ENCODE measurements at regions not wholly inside any gene's neighbourhood (a gene's known extent, or its start where the extent isn't known, plus 50 kb on each side); places are given as distances from the start of the nearest gene placed in this dataset.

DNA sequence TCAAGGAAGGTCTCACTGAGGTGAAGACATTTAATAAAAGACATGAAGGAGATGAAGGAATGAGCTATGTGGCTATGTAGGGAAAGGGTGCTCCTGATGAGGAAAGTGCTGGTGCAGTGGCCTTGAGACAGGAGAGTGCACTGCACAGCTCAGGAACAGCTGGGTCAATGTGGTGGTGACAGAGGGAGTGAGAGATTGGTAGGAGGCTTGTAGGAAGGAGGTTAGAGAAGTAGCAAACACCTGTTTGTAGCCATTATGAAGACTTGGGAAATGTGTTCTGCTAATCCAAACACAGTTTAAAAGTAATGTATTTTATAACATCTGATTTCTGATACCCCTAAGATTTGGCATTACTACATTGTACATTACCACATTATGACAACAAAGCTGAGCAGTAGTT, 115.1 kb upstream of the MTAP start:
- H3K9me3 Mint-ChIP-seq, result no peaks in the 10 kb centered on the region
- no peaks in the 10 kb centered on the region for H3K36me3 Mint-ChIP-seq
- no peaks in the 10 kb centered on the region for H3K4me1 Mint-ChIP-seq (ENCODE audit: low read depth in 2 of 2)
- H3K27ac Mint-ChIP-seq, result no peak overlapping the region
- peaks cover 17 to 24% of the 10 kb centered on the region in 2 donors for H3K27me3 Mint-ChIP-seq
- no peak overlapping the region for H3K4me3 Mint-ChIP-seq
- ATAC-seq, result no peak
- no peak for DNase-seq (ENCODE audit: low spot score)

DNA sequence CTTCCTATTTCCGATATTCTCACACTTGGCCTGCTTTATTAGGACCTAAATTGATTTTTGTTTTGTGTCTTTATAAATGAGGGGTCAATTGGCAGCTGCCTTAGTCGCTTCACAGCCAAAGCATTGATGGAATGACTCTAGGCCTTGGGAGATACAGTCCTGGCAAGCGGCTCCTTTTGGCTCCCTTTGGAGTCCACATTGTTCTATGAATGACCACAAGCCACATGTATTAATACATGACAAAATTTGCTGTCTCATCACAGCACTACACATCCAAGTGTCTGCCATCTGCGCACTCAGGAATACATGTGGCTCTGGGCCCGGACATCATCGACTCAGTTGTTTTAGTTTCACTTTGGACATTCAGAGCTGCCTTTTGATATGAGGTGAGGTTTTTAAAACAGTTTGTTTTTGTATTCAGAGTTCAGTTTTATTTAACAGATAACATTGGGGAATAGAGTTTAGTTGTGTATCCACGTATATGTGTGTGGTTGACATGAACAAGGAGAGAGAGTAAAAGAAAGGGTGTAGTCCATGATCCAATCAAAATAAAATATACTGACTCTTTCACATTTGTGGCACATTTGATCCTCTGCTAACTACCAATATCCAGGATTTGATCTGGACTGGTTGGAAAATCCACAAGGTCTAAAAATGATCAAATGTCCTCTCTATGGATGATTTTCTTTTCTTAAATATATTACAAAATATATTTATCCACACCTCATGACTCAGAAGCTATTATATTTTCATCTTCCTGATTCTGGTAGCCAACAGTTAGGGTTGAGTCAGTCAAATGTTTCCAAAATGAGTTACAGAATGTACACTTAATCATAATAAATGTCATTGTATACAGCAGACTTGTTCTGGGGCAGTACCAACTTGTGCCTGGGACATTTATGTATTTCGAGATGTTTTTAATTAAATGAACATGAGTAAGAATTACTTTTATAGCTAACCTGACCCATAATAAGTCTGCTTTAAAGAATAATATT, 114.0 kb upstream of the MTAP start:
- H3K9me3 Mint-ChIP-seq, result no peaks in the 10 kb centered on the region
- no peaks in the 10 kb centered on the region for H3K4me1 Mint-ChIP-seq (ENCODE audit: low read depth in 2 of 2)
- no peak for ATAC-seq
- no peaks in the 10 kb centered on the region for H3K36me3 Mint-ChIP-seq
- peak overlapping the region; percentile 30 for H3K4me3 Mint-ChIP-seq
- H3K27me3 Mint-ChIP-seq, result peaks cover 21 to 26% of the 10 kb centered on the region in 2 donors
- DNase-seq (ENCODE audit: low spot score), result no peak
- peak overlapping the region in 1 of 2 donors; percentile 14 for H3K27ac Mint-ChIP-seq

DNA sequence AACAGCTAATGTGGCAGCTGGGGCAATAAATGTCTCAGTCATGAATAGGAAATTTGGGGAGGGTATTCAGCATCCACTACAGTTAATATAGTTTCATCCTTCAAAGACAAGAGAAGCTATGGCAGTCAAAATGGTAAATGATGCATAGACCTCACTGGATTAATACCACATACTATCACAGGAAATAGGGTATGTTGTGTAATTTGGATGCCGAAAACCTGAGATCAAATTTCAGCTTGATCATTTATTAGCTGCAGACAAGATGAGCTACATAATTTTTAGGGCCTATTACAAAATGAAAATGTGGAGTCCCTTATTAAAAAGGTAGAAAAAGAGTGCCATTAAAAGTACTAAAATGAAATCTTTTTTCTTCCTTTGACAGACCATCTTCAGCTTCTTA, 112.6 kb upstream of the MTAP start:
- no peaks in the 10 kb centered on the region for H3K4me1 Mint-ChIP-seq (ENCODE audit: low read depth in 2 of 2)
- ATAC-seq (no peak), DNase-seq (ENCODE audit: low spot score) (no peak)
- peaks cover 21 to 26% of the 10 kb centered on the region in 2 donors for H3K27me3 Mint-ChIP-seq
- H3K36me3 Mint-ChIP-seq, result no peaks in the 10 kb centered on the region
- no peak overlapping the region for H3K4me3 Mint-ChIP-seq
- no peaks in the 10 kb centered on the region for H3K9me3 Mint-ChIP-seq
- no peak overlapping the region for H3K27ac Mint-ChIP-seq

DNA sequence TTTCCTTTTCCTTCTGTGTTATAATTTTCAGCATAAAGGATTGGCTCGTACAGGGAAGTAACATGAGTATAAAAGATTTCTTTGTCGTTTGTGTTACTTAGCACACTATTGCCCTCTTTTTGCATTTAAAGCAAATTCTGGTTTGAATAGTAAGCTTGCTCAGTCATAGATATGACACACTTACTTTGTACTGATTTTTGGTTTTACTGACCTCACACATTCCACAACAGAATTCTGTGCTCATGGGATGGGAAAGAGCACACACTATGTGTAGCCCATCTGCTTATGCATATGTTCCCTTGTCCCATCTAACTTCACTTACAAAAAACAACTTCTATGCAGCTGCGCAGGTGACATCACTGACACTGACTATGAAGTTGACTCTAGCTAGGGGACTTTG, 111.9 kb upstream of the MTAP start:
- ATAC-seq, result no peak
- H3K9me3 Mint-ChIP-seq, result no peaks in the 10 kb centered on the region
- H3K4me3 Mint-ChIP-seq, result no peak overlapping the region
- H3K27ac Mint-ChIP-seq, result no peak overlapping the region
- peaks cover 21 to 26% of the 10 kb centered on the region in 2 donors for H3K27me3 Mint-ChIP-seq
- H3K4me1 Mint-ChIP-seq (ENCODE audit: low read depth in 2 of 2), result no peaks in the 10 kb centered on the region
- DNase-seq (ENCODE audit: low spot score), result no peak
- no peaks in the 10 kb centered on the region for H3K36me3 Mint-ChIP-seq

DNA sequence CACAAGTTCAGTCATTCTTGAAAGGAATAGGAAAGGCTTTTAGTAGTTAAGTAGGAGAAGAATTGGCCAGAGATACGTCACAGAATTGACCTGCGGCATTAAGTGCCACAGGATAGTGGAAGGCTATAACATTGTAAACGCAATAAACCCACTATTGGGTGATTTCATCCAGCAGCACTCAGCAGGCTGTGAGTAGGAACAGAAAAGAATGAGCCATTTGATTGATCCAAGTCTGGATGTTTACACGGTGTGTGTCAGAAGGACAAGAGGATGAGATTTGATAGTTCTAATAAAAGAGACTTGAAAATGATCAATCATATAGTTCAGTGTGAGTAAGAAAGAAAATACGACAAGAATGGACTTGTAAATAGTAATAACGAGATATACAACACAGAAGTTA, 110.0 kb upstream of the MTAP start:
- no peak overlapping the region for H3K27ac Mint-ChIP-seq
- no peaks in the 10 kb centered on the region for H3K9me3 Mint-ChIP-seq
- H3K4me1 Mint-ChIP-seq (ENCODE audit: low read depth in 2 of 2), result no peaks in the 10 kb centered on the region
- H3K36me3 Mint-ChIP-seq, result no peaks in the 10 kb centered on the region
- ATAC-seq (no peak), DNase-seq (ENCODE audit: low spot score) (no peak)
- H3K4me3 Mint-ChIP-seq, result no peak overlapping the region
- peaks cover 23 to 26% of the 10 kb centered on the region in 2 donors for H3K27me3 Mint-ChIP-seq

DNA sequence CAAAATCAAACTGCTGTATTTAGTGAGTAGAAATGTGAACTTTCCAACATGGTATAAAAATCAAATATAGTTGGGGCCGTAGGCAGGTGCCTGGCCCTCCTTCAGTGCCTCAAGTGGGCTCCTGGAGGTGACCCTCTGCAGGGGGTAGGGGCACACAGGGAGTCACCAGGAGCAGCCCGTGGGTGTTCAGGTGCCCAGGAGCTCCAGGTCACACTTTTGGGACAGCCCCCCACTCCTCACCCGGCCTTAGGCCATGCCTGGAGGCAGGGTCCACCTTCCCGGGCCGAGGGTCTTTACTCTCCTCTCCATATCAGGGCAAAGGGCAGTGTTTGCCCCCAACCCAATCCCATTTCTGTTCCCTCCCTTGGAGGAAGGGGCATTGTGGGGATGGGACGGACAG, 108.0 kb upstream of the MTAP start:
- Mint-ChIP-seq H3K4me1 (ENCODE audit: low read depth in 2 of 2) (no peaks in the 10 kb centered on the region), H3K27me3 (peaks cover 26 to 32% of the 10 kb centered on the region in 2 donors), H3K36me3 (no peaks in the 10 kb centered on the region), H3K9me3 (no peaks in the 10 kb centered on the region), H3K27ac (no peak overlapping the region), H3K4me3 (no peak overlapping the region)
- no peak for DNase-seq (ENCODE audit: low spot score)
- ATAC-seq, result no peak

DNA sequence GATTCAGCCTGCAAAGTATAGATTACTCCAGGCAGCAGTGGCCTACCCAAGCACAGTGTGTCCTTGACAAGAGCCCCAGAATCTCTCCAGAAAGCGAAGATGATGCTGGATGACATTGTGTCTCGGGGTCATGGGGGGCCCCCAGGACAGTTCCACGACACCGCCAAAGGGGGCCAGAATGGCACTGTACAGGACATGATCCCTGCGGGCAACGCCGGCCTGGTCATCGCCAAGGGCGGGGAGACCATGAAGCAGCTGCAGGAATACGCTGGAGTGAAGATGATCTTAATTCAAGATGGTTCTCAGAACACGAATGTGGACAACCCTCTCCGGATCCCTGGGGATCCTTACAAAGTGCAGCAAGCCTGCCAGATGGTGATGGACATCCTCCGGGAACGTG, 107.0 kb upstream of the MTAP start:
- Mint-ChIP-seq H3K36me3 (no peaks in the 10 kb centered on the region), H3K4me3 (no peak overlapping the region), H3K27me3 (peaks cover 26 to 31% of the 10 kb centered on the region in 2 donors), H3K9me3 (no peaks in the 10 kb centered on the region), H3K4me1 (ENCODE audit: low read depth in 2 of 2) (no peaks in the 10 kb centered on the region), H3K27ac (no peak overlapping the region)
- ATAC-seq, result peak in 1 of 2 donors; percentile 44
- DNase-seq (ENCODE audit: low spot score), result no peak

DNA sequence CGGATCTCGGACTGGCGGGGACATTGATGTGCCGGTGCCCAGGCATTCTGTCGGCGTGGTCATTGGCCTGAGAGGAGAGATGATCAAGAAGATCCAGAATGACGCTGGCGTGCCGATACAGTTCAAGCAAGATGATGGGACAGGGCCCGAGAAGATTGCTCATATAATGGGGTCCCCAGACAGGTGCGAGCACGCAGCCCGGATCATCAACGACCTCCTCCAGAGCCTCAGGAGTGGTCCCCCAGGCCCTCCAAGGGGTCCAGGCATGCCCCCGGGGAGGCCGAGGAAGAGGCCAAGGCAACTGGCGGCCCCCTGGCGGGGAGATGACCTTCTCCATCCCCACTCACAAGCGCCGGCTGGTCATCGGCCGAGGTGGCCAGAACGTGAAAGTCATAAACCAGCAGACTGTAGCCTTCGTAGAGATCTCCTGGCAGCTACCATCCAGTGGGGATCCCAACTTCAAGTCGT, 106.5 kb upstream of the MTAP start:
- no peaks in the 10 kb centered on the region for H3K4me1 Mint-ChIP-seq (ENCODE audit: low read depth in 2 of 2)

DNA sequence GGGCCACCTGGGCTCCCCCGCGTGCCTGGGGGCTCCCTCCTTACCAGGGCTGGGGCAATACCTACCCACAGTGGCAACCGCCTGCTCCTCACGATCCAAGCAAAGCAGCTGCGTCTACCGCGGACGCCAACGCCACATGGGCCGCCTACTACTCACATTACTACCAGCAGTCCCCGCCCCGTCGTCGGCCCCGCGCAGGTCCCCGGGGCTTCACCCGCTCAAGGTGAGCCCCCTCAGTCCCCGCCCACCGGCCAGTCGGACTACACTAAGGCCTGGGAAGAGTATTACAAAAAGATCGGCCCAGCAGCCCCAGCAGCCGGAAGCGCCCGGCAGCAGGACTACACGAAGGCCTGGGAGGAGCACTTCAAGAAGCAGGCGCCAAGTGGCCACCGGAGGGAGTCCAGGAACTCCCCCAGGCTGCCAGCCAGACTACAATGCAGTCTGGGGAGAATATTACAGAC, 106.0 kb upstream of the MTAP start:
- H3K9me3 Mint-ChIP-seq, result no peaks in the 10 kb centered on the region
- DNase-seq (ENCODE audit: low spot score), result no peak
- H3K27ac Mint-ChIP-seq, result no peak overlapping the region
- H3K4me1 Mint-ChIP-seq (ENCODE audit: low read depth in 2 of 2), result no peaks in the 10 kb centered on the region
- peaks cover 24 to 26% of the 10 kb centered on the region in 2 donors for H3K27me3 Mint-ChIP-seq
- ATAC-seq, result peak in 1 of 2 donors; percentile 24
- H3K4me3 Mint-ChIP-seq, result no peak overlapping the region
- no peaks in the 10 kb centered on the region for H3K36me3 Mint-ChIP-seq

More for the DNA sequence above, 106.5 kb upstream of the MTAP start:
- ATAC-seq, result peak in 1 of 2 donors; percentile 20
- Mint-ChIP-seq H3K9me3 (no peaks in the 10 kb centered on the region), H3K27ac (no peak overlapping the region), H3K4me3 (no peak overlapping the region), H3K36me3 (no peaks in the 10 kb centered on the region), H3K27me3 (peaks cover 27 to 28% of the 10 kb centered on the region in 2 donors)
- DNase-seq (ENCODE audit: low spot score), result no peak

DNA sequence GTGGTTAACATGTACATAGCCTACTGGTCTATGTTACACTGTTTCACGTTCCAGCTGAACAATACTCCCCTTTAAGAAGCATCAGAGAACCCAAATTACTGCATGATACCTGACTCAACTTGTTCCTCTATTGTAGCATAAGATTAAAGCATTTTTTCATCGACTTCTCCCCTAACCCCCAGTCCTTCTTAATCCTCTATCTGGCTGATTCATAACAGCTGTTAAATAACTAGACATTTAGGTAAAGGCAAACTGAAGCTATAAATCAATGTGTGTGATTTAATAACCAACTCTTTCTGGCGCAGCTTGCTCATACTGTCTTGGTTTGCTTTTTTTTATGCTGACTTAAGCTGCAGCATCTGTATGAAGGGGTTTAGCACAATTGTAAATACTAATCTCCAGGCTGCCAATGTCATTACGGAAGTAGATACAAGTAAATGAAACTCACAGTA, 94.2 kb upstream of the MTAP start:
- no peaks in the 10 kb centered on the region for H3K4me1 Mint-ChIP-seq (ENCODE audit: low read depth in 2 of 2)
- H3K36me3 Mint-ChIP-seq, result no peaks in the 10 kb centered on the region
- H3K4me3 Mint-ChIP-seq, result no peak overlapping the region
- ATAC-seq, result no peak
- H3K27me3 Mint-ChIP-seq, result peaks cover 29 to 36% of the 10 kb centered on the region in 2 donors
- H3K9me3 Mint-ChIP-seq, result no peaks in the 10 kb centered on the region
- no peak for DNase-seq (ENCODE audit: low spot score)
- H3K27ac Mint-ChIP-seq, result no peak overlapping the region

DNA sequence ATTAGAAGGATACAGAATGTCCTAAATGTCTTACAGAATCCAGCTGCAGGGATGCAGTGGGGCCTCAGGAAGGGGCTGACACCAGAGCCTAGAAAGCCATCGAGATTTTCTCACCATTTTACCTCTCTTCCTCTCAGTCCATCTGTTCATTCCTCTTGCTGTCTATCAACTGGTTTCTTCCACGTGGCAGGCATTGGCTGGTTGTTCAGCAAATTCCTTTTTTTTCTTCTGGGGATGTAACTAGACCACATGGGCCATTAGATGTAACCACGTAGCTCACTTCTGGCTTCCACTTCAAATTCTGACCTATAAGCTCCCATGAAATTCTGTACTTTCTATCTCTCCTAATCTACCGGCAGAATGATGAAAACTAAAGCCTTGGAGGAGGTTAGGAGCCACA, 93.6 kb upstream of the MTAP start:
- no peak overlapping the region for H3K27ac Mint-ChIP-seq
- DNase-seq (ENCODE audit: low spot score), result no peak
- no peaks in the 10 kb centered on the region for H3K36me3 Mint-ChIP-seq
- H3K4me1 Mint-ChIP-seq (ENCODE audit: low read depth in 2 of 2), result no peaks in the 10 kb centered on the region
- no peak for ATAC-seq
- H3K4me3 Mint-ChIP-seq, result no peak overlapping the region
- no peaks in the 10 kb centered on the region for H3K9me3 Mint-ChIP-seq
- peaks cover 29 to 36% of the 10 kb centered on the region in 2 donors for H3K27me3 Mint-ChIP-seq

DNA sequence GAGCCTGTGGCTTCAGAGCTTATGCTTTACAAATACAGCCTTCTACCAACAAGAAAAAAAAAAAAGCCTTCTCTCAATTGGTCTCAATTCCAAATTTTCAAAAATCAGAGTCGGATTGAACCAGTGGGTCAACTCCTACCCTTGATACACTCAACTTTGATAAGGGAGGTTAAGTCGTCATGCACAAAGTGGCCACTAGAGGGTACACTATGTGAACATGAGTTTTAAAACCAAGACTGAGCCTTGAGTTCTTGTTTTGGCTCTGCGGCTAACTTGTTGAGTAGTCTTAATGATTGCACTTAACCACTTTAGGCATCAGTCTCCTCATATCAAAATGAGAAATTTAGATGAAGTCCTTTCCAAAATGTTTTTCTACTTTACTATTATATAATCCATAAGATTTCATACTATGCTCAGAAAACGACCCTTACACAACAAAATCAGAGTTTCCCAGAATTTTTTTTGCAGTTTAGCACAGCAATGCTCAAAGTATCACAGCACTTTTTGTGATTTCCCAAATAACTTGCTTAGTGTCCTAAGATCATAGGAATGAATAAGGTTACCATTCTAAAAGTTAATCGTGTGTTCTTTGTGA, 92.9 kb upstream of the MTAP start:
- ATAC-seq (peak in 1 of 2 donors; percentile 51), DNase-seq (ENCODE audit: low spot score) (no peak)
- Mint-ChIP-seq H3K27ac (no peak overlapping the region), H3K9me3 (no peaks in the 10 kb centered on the region), H3K4me1 (ENCODE audit: low read depth in 2 of 2) (no peaks in the 10 kb centered on the region), H3K36me3 (no peaks in the 10 kb centered on the region), H3K4me3 (no peak overlapping the region), H3K27me3 (peaks cover 29 to 36% of the 10 kb centered on the region in 2 donors)

DNA sequence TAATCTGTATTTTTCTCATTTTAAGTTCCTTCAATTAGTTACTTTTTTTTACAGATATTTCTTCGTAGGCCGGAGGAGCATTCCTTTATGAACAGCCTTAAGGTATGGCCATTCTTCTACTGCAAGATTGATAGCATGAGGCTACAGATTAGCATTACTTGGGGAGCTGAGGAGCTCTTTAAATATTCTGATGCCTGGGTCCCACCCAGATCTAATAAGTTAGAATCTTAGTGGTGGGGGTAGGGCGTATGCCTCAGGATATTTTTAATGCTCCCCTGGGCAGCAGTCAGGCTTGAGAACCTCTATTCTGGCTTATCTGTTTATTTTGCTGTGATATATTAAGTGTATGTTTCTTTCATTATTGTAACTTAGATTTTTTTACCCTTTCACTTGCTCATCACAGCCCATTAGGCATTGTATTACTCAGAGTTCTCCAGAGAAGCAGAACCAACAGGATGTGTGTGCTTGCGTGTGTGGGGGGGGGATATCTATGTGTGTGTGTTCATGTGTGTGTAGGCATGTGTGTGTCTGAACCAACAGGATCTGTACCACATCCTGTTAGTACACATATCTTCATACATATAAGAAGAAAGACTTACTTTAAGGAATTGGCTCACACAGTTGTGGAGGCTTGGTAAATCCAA, 91.8 kb upstream of the MTAP start:
- Mint-ChIP-seq H3K9me3 (no peaks in the 10 kb centered on the region), H3K27me3 (peaks cover 29 to 36% of the 10 kb centered on the region in 2 donors), H3K4me1 (ENCODE audit: low read depth in 2 of 2) (no peaks in the 10 kb centered on the region), H3K27ac (no peak overlapping the region), H3K36me3 (no peaks in the 10 kb centered on the region), H3K4me3 (no peak overlapping the region)
- DNase-seq (ENCODE audit: low spot score) (no peak), ATAC-seq (no peak)

DNA sequence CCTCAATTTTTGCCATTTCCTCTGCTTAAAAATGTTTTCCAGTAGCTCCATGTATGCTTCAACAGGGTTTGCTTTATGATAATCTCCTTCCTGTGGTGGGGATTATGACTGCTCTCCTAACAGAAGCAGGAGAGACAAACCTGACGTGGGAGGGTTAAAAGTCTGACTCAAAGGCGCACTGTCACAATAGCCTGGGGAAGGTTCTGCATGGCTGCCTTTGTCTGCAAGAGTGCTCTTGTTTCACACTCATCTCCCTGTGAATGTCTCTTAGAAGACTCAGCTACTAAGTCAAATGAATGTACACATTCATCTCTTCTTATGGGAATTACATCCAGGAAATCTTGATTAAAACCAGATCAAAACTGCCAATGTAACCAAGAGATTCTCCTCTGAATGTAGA, 90.9 kb upstream of the MTAP start:
- no peaks in the 10 kb centered on the region for H3K9me3 Mint-ChIP-seq
- no peak for ATAC-seq
- no peak for DNase-seq (ENCODE audit: low spot score)
- no peak overlapping the region for H3K4me3 Mint-ChIP-seq
- peaks cover 28 to 36% of the 10 kb centered on the region in 2 donors for H3K27me3 Mint-ChIP-seq
- H3K4me1 Mint-ChIP-seq (ENCODE audit: low read depth in 2 of 2), result no peaks in the 10 kb centered on the region
- no peaks in the 10 kb centered on the region for H3K36me3 Mint-ChIP-seq
- H3K27ac Mint-ChIP-seq, result no peak overlapping the region

Data from natural killer cell treated with Interleukin-12 subunit alpha and Interleukin-12 subunit beta and Interleukin-15 and Interleukin-18, amount 100 ng/mL, for 72 hours (primary cell).